GM12891 (cell line): ENCODE measurements at regions not wholly inside any gene's neighbourhood (a gene's known extent, or its start where the extent isn't known, plus 50 kb on each side); places are given as distances from the start of the nearest gene placed in this dataset.

Source experiments
- PAX5 ChIP-seq: IDR thresholded peaks from 2 replicates; pipeline ENCODE4 v1.6.1; 2011; ENCODE audit warnings: low read length, moderate library complexity, mild to moderate bottlenecking; ENCODE audit not compliant: insufficient read depth, severe bottlenecking
- POLR2A ChIP-seq: IDR thresholded peaks from 2 replicates; pipeline ENCODE4 v1.6.1; 2011; ENCODE audit warnings: low read depth, low read length, control low read depth
- POLR2AphosphoS5 ChIP-seq: IDR thresholded peaks from 2 replicates; pipeline ENCODE4 v1.6.1; 2011; ENCODE audit warnings: low read depth, low read length, control low read depth
- POU2F2 ChIP-seq: IDR thresholded peaks from 2 replicates; pipeline ENCODE4 v1.6.1; 2011; ENCODE audit warnings: low read depth, mild to moderate bottlenecking, control low read depth, low read length, moderate library complexity
- SPI1 ChIP-seq: IDR thresholded peaks from 2 replicates; pipeline ENCODE4 v1.6.1; 2011; ENCODE audit warnings: low read depth, low read length, control low read depth
- TAF1 ChIP-seq: IDR thresholded peaks from 2 replicates; pipeline ENCODE4 v1.6.1; 2011; ENCODE audit warnings: low read depth, low read length, control low read depth

DNA sequence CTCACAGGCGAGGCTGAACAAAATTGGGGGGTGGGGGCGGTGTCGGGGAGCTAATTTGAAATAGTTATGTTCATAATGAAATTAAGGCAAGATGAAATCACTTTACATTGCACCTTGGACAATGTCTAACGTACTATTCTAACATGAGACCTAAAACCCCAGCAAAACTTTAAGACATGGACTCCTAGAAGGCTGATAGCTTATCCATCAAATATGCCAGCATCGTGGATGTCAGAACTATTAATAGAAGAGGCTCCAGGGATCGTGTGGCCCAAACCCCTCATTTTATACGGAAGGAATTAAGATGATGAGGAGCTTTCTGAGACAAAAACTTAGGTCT lies 279.6 kb downstream of the SOX9 start:
- no peak for TF ChIP-seq POLR2AphosphoS5
- no peak for TF ChIP-seq POLR2A
- TF ChIP-seq TAF1: no peak
- no peak for TF ChIP-seq SPI1
- no peak for TF ChIP-seq PAX5
- TF ChIP-seq POU2F2: no peak
